PC-9 (cell line): ENCODE measurements at regions not wholly inside any gene's neighbourhood (a gene's known extent, or its start where the extent isn't known, plus 50 kb on each side); places are given as distances from the start of the nearest gene placed in this dataset.

Source experiments
- BruUV-seq: library from RNA; stranded (reverse); fragments of 400-500 nt; replicated peaks from 2 replicates; lab custom pipeline; 2021; lab: Mats Ljungman, UMichigan
- CTCF ChIA-PET: fragments of 300-600 bp; sonication (Branson Sonifier 250); formaldehyde crosslinking; loops from one replicate; lab custom pipeline; 2022; ENCODE audit warnings: antibody characterized with exemption; lab: Charles Lee
- POLR2A ChIA-PET: fragments of 300-600 bp; sonication (Branson Sonifier 250); formaldehyde crosslinking; loops from one replicate; lab custom pipeline; 2022; ENCODE audit warnings: antibody characterized with exemption; ENCODE audit not compliant: unreplicated experiment; lab: Charles Lee
- DNase-seq, 2 experiments: peaks; one replicate each; pipeline versions ENCODE4 v3.0.0 to v3.0.0-alpha.2; 2015 to 2022; ENCODE audit warnings: mixed read lengths in 1 of 2
- H2AFZ ChIP-seq: fragments of 200-600 bp; sonication (generic); 2 replicates; pipeline ENCODE4 v1.8.1; 2017; ENCODE audit warnings: antibody characterized with exemption
- H3F3A ChIP-seq: fragments of 200-600 bp; sonication (generic); 2 replicates; pipeline ENCODE4 v1.8.1; 2017; ENCODE audit warnings: antibody characterized with exemption, mild to moderate bottlenecking, low read depth; ENCODE audit not compliant: insufficient read depth
- H3K27ac ChIP-seq: fragments of 200-600 bp; sonication (generic); 2 replicates; pipeline ENCODE4 v1.6.1; 2016; ENCODE audit warnings: mixed run types
- H3K27me3 ChIP-seq: fragments of 200-600 bp; sonication (generic); 2 replicates; pipeline ENCODE4 v1.6.1; 2016; ENCODE audit warnings: low read depth, mixed run types; ENCODE audit not compliant: insufficient read depth
- H3K36me3 ChIP-seq: fragments of 200-600 bp; sonication (generic); 2 replicates; pipeline ENCODE4 v1.6.1; 2016; ENCODE audit warnings: low read depth, mixed run types
- H3K4me1 ChIP-seq: fragments of 200-600 bp; sonication (generic); replicated peaks from 2 replicates; pipeline ENCODE4 v1.6.1; 2016; ENCODE audit warnings: mixed run types; ENCODE audit not compliant: insufficient read depth
- H3K4me2 ChIP-seq: fragments of 200-600 bp; sonication (generic); 2 replicates; pipeline ENCODE4 v1.6.1; 2017; ENCODE audit warnings: mixed run types
- H3K4me3 ChIP-seq: fragments of 200-600 bp; sonication (generic); 2 replicates; pipeline ENCODE4 v1.6.1; 2016; ENCODE audit warnings: mixed run types
- H3K79me2 ChIP-seq: fragments of 200-600 bp; sonication (generic); 2 replicates; pipeline ENCODE4 v1.6.1; 2017; ENCODE audit warnings: low read depth, mixed run types
- H3K9me2 ChIP-seq: fragments of 200-600 bp; sonication (generic); 2 replicates; pipeline ENCODE4 v1.8.1; 2017; ENCODE audit warnings: mild to moderate bottlenecking; ENCODE audit not compliant: insufficient read depth
- H3K9me3 ChIP-seq: fragments of 200-600 bp; sonication (generic); 2 replicates; pipeline ENCODE4 v1.8.1; 2016; ENCODE audit warnings: low read depth; ENCODE audit not compliant: insufficient read depth
- H4K20me1 ChIP-seq: fragments of 200-600 bp; sonication (generic); 2 replicates; pipeline ENCODE4 v1.8.1; 2017; ENCODE audit not compliant: insufficient read depth
- EZH2 ChIP-seq: fragments of 200-600 bp; sonication (generic); IDR thresholded peaks from 2 replicates; pipeline ENCODE4 v1.8.0; 2017; ENCODE audit warnings: antibody characterized with exemption, low read depth
- intact Hi-C: fragments of 100-400 bp; cut with micrococcal nuclease; formaldehyde crosslinking; loops from one replicate; pipeline ENCODE4 v1.10.0; 2022; ENCODE audit not compliant: unreplicated experiment
- TF ChIP-seq, protein P1 (sequence below): fragments of 200-600 bp; sonication (generic); conservative IDR thresholded peaks from 2 replicates; pipeline ENCODE4 v1.6.1; 2017; ENCODE audit warnings: mixed run types, antibody characterized with exemption, mild to moderate bottlenecking, moderate library complexity

- H3K36me3 ChIP-seq = no peaks in the 10 kb centered on the region
- TF ChIP-seq, protein P1, sequence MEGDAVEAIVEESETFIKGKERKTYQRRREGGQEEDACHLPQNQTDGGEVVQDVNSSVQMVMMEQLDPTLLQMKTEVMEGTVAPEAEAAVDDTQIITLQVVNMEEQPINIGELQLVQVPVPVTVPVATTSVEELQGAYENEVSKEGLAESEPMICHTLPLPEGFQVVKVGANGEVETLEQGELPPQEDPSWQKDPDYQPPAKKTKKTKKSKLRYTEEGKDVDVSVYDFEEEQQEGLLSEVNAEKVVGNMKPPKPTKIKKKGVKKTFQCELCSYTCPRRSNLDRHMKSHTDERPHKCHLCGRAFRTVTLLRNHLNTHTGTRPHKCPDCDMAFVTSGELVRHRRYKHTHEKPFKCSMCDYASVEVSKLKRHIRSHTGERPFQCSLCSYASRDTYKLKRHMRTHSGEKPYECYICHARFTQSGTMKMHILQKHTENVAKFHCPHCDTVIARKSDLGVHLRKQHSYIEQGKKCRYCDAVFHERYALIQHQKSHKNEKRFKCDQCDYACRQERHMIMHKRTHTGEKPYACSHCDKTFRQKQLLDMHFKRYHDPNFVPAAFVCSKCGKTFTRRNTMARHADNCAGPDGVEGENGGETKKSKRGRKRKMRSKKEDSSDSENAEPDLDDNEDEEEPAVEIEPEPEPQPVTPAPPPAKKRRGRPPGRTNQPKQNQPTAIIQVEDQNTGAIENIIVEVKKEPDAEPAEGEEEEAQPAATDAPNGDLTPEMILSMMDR = no peak
- no peak for TF ChIP-seq EZH2
- H3K27me3 ChIP-seq = no peaks in the 10 kb centered on the region
- H3K79me2 ChIP-seq = no peaks in the 10 kb centered on the region
- no peak overlapping the region for H3K27ac ChIP-seq
- no TSS peak for BruUV-seq
- H3K4me2 ChIP-seq = no peak overlapping the region
- H4K20me1 ChIP-seq = no peaks in the 10 kb centered on the region
- H3K4me3 ChIP-seq = no peak overlapping the region
- ChIA-PET POLR2A (no interaction called here), CTCF (interaction anchor here (0.7 to 2.4 kb wide), 5 partner anchors 82 to 364 kb away, joined by 3 to 11 read pairs (median 7); no protein-coding TSS in a partner anchor)
- H3K9me3 ChIP-seq = no peaks in the 10 kb centered on the region
- H3K4me1 ChIP-seq = peaks cover 45% of the 10 kb centered on the region
- no peak for DNase-seq
- no peaks in the 10 kb centered on the region for H3K9me2 ChIP-seq
- H2AFZ ChIP-seq = no peak overlapping the region
- intact Hi-C loops = loop anchor here (5.0 kb wide), 2 partner anchors 41 to 414 kb away; no protein-coding TSS in a partner anchor
- H3F3A ChIP-seq = peaks cover 14% of the 10 kb centered on the region
These were observed 56.0 kb upstream of the WSB1 start for GRCh38 chr17:27237890-27238289.

DNA sequence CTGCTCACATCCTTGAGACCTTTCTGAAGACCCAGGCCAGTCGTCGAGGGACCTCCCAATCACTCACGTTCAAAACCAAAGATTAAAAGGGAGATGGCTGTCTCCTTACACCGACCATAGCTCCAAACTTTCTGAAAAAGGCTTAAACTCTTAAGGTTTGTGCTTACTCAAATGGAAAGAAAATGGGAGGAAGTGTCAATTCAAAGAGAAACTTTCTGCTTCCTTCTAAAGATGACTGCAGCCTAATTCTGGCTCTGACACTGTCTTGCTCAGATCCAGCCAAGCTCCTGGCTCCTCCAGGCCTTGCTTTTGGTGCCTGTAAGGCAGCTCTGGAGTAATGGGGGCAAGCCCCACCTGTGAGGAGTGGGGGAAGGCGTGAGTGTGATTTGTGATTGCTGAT is 54.9 kb upstream of the WSB1 start:
- ChIA-PET CTCF (interaction anchor here (0.5 to 1.0 kb wide), 3 partner anchors 10 to 115 kb away, joined by 3 to 7 read pairs (median 5); no protein-coding TSS in a partner anchor), POLR2A (interaction anchor here (0.6 kb wide), 1 partner anchor 361 kb away, joined by 10 read pairs; no protein-coding TSS in a partner anchor)
- Histone ChIP-seq H3K36me3 (no peaks in the 10 kb centered on the region), H3K4me1 (peaks cover 56% of the 10 kb centered on the region), H3K27ac (no peak overlapping the region), H3K27me3 (no peaks in the 10 kb centered on the region), H3F3A (peaks cover 14% of the 10 kb centered on the region), H3K4me2 (no peak overlapping the region), H3K9me2 (no peaks in the 10 kb centered on the region), H3K9me3 (no peaks in the 10 kb centered on the region), H4K20me1 (no peaks in the 10 kb centered on the region), H3K79me2 (no peaks in the 10 kb centered on the region), H2AFZ (no peak overlapping the region), H3K4me3 (no peak overlapping the region)
- intact Hi-C loops = loop anchor here (5.0 kb wide), 2 partner anchors 42 to 413 kb away; no protein-coding TSS in a partner anchor
- TF ChIP-seq EZH2 = no peak
- TF ChIP-seq, protein P1 = no peak
- BruUV-seq = no TSS peak
- no peak for DNase-seq

GRCh38 chr17:27239584-27239983 is 54.3 kb upstream of the WSB1 start:
- Histone ChIP-seq H3K4me2 (no peak overlapping the region), H4K20me1 (no peaks in the 10 kb centered on the region), H3K27ac (no peak overlapping the region), H3K27me3 (no peaks in the 10 kb centered on the region), H3K36me3 (no peaks in the 10 kb centered on the region), H3K4me1 (peaks cover 62% of the 10 kb centered on the region), H3K9me3 (no peaks in the 10 kb centered on the region), H3K4me3 (no peak overlapping the region), H3K9me2 (no peaks in the 10 kb centered on the region), H3K79me2 (no peaks in the 10 kb centered on the region), H2AFZ (no peak overlapping the region), H3F3A (peaks cover 18% of the 10 kb centered on the region)
- DNase-seq = no peak
- CTCF ChIA-PET = interaction anchor here (0.5 to 0.6 kb wide), 2 partner anchors 10 to 52 kb away, joined by 5 to 7 read pairs; no protein-coding TSS in a partner anchor
- BruUV-seq = no TSS peak
- TF ChIP-seq, protein P1 = no peak
- POLR2A ChIA-PET = interaction anchor here (0.6 kb wide), 1 partner anchor 360 kb away, joined by 10 read pairs; no protein-coding TSS in a partner anchor
- intact Hi-C loops = loop anchor here (5.0 kb wide), 2 partner anchors 42 to 413 kb away; no protein-coding TSS in a partner anchor
